NCI-H524 (cell line): ENCODE measurements at regions not wholly inside any gene's neighbourhood (a gene's known extent, or its start where the extent isn't known, plus 50 kb on each side); places are given as distances from the start of the nearest gene placed in this dataset.
A peak's percentile ranks its signal among the peaks of the same experiment; 100 is the strongest.
"Not testable (repeated sequence)": the region's sequence is repeated elsewhere in the genome, so short reads cannot be mapped to it uniquely, and the experiment has no call there.

Experiments used
- DNase-seq, 2 experiments: peaks; one replicate each; lab custom pipeline; 2025; lab: John Stamatoyannopoulos, UW

DNA sequence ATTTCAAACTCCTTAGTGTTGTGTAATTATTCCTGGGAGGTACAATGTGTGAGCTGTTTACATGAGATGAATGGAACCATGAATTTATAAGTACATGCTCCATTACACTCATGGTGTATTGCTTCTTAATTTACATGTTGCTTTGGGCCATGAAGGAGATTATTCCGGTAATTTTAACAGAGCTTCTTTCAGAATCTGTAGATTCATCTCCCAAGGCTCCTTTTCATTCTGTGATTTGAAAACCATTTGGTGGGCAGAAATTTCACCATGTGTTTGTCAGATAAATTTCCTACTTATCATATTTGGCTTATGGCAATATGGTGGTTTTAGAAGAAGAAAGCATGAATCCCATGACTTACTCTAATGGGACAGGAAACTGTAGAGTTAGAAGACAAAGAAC is 421.6 kb upstream of the EYS start:
- DNase-seq: no peak

DNA sequence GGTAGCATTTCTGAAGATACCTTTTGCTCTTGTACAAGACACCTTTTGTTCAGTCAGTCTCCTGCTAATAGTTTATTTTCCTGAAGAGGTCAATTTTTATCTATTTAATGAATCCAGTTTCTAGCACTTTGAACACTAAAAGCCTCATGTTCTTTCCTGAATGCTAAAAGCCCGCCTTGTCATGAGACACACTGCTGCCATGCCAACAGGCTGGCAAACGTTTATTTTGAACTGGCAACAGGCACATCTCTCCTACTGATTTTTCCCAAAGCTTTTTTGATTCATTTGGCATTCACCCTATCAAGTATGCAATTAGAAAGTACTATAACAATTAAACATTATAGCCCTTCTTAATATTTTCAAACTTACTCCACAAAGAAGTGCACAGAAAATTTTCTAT is 421.2 kb upstream of the EYS start:
- DNase-seq: no peak

DNA sequence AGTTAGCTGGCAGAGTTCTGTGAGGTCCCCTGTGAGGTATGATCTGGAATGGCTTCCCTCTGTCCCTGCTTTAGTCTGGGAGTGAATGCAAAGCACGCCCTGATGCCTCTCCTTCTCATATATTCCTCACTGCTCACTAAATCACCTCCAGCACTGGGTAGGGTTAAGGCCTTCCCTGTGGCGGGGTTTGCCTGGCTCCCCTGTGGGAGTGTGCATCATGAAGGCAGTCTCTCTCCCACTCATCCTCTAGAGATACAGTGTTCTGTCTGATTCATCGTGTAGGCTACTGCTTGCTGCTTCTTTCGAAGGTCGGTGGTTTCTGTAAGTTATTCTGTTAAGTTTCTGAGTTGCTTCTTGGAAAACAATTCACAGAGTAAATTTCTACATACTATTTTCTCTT is 420.0 kb upstream of the EYS start:
- no peak for DNase-seq

DNA sequence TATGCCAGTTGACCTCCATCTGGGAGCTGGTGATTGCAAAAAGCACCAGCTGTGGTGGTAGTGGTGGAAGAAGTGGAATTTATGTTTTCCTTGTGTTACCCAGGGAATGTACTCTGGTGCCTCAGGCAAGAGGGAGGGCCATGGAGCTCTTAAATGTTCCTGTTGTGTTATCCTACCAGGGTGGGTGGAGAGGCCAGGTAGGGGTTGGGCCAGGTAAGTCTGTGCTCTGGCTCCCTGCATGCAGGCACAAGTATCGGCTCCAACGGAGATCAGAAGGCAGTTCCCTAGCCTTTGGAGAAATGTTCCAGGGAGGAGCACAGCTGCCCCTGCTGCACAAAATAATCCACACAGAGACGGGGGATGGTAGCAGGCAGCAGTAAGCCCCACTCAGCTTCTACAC is 419.3 kb upstream of the EYS start:
- peak in 1 of 2 experiments; percentile 35 for DNase-seq

DNA sequence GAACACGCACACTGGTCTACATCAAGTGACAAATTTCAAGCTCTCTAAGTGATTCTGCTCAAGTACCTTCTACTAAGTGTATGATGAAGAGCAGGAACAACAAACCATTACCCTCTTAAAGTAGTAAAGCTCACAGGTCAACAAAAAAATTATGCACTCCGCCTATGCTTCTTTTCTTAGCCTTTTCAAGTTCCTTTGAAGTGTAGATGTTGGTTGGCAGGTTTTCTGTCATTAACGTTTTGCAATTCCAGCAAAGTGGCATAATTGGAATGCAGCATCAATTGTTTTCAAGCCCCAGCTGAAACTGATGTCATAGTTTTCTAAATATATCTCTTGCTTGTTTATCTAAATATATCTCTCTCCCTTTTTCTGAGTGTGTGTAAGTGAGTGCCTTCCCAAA is 396.9 kb upstream of the EYS start:
- DNase-seq: no peak

DNA sequence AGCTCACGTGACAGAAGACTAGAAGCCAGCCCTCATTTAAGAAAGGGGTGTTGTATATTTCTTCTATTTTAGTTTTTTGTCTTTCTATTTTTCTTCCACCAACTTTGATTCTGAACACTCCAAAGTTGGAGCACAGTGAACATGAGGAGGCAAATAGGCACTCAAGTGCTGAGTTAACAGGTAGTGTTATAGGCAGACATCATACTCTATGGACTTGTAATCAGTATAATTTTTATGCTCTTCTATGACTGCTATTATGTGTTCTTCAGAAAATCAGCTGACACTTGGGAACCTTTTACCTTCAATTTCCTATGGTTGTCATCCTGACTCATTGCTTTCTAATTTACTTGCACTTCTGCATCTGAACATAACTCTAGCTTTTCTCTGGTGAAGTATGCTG is 396.3 kb upstream of the EYS start:
- DNase-seq: no peak

DNA sequence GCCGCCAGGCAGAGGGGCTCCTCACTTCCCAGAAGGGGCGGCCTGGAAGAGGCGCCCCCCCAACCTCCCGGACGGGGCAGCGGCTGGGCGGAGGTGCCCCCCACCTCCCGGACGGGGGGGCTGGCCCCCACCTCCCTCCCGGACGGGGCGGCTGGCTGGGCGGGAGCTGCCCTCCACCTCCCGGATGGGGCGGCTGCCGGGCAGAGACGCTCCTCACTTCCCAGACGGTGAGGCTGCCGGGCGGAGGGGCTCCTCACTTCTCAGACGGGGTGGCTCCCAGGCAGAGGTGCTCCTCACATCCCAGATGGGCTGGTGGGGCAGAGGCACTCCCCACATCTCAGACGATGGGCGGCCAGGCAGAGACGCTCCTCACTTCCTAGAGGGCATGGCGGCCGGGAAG is 389.7 kb upstream of the EYS start:
- DNase-seq: no peak

DNA sequence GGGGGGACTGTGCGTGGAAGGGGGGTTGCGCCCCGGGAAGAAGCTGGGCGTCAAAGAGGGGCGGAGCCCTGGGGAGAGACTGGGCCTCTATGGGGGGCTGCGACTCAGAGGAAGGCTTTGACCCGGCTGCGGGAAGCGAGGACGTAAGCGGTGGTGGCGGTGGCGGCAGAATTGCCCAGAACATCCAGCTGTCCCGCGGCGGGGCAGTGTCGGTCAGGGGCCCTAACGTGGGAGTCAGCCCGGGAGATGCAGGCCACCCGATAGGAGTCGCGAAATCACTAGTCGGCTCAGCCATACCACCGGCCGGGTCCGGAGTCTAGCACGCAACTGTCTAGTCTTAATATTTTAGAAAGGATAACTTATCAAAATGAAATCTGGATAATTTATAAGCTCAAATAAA is 387.6 kb upstream of the EYS start:
- DNase-seq: no peak

DNA sequence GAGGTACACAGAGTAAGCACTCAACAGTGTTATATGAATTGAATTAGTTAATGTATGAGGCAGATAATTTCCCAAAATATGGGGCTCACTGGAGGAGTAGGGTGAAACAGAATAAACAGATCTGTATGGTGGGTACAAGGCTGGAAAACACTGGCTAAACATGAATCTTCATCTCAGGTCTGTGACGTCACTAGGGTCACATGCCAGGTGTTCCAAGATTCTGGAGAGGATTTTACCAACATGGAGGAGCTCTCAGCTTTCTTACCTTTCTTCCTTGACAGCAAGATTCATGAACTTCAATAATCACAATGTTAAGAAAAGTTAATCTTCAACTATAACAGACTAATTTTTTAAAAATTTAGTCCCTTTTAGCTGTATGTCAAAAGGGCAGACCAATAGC is 385.3 kb upstream of the EYS start:
- not testable (repeated sequence) for DNase-seq

DNA sequence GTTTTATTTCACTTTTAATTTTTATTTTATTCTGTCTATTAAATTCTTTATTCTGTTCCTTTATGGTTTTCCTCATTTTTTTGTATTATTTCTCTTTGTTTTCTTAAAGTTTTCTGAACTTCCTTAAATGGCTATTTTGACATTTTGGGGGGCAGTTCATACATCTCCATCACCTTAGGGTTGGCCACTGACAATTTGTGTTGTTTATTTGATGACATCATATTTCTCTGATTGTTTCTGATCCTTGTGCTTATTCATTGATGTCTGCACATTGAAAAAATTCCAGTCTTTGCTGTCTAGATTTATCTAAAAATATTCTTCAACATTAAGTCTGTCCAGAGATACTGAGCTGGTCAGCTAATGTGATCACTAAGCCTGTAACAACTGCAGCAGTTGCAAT is 379.5 kb upstream of the EYS start:
- DNase-seq: no peak

DNA sequence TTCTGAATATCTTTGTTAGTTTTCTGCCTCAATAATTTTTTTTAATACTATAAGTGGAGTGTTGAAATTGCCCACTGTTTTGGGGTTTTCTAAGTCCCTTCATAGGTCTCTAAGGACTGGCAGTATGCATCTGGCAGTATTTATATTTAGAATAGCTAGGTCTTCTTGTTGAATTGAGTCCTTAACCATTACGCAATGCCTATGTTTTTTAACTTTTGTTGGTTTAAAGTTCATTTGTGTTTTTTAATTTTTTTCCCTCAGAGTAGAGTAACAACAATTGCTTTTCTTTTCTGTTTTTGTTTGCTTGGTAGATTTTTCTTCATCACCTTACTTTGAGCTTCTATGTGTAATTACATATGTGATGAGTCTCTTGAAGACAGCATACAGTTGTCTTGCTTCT is 375.9 kb upstream of the EYS start:
- DNase-seq: no peak

DNA sequence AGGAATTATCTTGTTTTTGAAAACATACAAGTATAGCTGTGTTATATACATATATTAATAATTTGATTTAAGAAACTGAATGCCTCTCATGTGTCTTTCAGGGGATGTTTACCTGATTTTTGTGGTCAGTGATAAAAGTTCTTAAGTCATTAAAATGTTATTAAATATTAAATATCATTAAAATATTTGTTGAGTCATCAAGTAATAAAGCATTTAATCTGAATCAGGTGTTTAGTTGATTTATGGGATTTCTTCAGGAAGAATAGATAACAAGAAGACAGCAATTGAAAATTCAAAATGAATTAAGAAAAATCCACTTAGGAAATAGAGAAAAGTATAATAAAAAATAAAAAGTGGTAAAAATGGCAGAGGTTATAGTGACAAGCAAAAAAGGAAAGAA is 361.9 kb upstream of the EYS start:
- DNase-seq: no peak

DNA sequence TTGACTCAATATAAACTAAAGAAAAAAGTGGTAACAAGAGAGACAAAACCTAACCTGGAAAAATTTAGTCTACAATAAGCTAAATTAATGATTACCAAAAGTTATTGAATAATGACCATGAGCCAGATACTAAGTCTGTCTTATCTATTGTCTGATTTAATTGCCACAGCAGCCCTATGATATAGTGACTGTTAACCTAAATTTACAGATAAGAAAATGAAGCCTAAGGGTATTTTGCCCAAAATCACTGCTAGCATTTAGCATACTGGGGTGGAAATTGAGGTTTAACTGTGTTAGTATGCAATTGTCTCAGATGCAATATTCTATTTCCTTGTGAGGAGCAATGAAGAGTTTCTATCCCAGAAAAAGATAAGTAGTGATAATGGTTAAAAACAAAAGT is 361.0 kb upstream of the EYS start:
- no peak for DNase-seq

DNA sequence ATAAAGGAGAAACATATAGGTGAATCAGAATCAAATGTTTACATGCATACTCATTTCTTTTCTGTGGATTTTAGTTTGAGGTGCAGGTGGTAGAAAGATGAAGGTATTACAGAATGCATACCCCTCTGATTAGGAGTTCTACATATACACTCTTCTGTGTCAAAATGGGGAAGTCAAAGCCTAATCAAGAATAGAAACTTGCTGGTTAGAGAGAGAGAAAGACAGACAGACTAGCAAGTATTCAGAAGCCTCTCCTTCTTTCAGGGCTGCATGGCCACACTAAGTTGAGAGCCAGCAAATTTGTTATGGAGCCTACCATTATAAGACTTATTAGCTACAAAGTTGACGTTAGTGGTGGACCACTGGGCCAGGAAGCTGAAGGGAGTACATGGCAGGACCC is 358.3 kb upstream of the EYS start:
- no peak for DNase-seq

DNA sequence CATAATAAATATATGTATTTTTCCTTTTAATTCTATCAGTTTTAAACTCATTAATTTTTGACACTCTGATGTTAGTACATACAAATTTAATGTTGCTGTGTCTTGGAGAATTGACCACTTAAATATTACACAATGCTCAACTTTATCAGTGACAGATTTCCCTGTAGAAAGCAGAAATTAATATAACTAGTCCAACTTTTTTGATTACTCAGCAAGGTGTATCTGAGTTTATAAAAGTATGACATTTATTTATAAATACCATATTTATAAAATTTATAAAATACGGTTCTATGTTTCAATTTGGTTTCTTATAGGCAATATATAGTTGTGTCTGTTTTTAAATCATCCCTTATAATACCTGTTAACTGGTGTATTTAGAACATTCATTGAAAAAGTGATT is 350.0 kb upstream of the EYS start:
- no peak for DNase-seq

DNA sequence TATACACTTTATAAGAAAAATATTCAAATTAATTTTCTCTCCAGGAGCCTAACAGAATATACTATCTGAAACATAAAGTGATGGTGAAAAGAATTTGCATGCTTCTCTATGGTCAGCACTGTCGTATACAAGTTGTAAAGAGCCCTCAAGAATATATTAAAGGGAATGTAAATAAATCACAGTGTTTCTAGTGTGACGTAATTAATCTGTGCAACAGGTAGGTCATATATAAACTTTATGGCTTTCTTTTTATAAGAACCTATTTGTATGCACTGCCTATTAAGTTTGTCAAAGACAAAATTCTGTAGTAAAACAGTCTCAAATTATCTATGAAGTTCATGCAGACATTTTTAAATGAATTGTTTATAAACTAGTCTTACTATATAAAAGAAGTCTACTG is 347.9 kb upstream of the EYS start:
- DNase-seq: no peak

DNA sequence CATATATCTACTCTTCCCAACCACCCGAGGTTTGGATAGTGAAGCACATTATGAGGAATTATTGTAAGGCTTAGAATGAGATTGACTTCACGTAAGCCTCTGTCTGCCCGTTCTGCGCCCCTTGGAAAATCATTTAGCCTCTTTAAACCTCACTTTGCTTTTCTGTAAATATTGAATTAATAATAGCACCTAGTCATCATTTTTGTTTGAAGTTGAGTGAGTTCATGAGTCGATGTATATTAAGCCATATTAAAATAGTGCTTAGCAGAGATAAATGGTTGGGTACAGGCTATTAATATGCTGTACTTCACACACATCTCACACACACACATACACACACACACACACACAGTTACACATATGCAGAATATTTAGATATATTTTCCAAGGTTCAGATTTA is 344.8 kb upstream of the EYS start:
- DNase-seq: no peak

DNA sequence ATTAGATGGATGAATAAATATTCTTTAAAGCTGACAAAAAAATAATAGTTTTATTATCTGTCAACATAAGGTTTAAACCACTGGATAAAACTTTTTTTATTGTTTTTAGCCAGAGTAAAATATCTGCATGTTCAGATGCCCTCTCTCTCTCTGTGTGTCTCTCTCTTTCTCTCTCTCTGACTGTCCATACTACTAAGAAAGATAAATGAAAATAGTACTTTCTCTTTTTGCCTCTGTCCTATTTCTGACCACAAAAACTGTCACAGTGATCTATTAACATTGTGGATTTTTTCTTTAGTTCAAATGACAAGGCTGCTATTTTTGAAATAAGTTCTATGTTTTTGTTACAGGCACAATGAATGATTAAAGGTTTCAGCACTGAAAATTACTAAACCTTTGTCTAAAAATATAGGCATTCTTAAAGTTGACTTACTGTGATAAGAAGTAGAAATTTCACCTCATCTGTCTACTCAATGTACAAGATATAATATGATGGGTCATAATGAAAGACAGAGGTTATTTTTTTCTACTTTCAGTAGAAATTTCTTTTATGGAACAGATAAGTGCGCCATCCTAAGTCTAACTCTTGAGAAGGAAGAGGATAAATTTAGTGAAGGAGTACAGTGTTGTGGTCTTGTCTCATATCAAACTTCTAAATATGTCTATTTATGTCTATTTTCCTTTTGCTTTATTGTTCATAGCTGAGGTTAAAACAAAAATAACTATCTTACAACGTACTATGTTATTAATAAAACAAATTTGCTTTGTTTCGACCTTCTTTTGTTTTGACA is 341.9 kb upstream of the EYS start:
- DNase-seq: no peak

DNA sequence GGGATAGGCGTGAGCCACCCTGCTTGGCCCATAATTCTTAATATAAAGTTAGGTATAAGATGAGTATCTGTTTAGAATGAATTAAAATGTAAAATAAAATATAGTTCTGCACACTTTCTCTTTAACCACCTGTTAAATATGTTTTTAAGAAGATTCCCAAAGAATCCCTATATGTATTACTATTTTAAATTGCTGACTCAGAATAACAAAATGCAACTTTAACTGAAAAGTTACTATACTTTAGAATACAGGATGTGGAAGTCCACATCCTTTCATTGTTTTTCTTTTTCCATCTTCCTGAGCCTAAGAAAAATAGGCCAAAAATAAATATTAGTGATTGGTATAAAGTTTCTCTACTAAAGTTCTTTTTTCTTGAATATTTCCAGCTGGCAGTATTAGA is 325.6 kb upstream of the EYS start:
- DNase-seq: no peak

DNA sequence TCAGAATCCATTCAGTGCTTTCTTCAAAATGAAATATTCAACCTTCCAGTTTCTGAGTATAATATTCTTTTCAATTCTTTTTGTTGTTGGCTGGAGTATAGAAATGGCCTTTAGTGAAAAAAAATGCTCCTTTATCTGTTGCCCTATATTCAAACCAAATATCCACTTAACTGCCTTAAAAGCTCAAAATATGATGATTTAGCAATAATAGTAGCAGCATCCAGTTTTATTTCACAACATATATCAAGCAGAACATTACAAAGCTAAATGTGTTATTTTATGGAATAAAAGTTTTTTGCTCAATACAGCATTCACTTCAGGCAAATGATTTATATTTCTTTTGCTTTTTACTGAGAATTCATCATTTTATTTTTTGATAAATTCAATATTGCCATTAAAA is 322.4 kb upstream of the EYS start:
- no peak for DNase-seq

DNA sequence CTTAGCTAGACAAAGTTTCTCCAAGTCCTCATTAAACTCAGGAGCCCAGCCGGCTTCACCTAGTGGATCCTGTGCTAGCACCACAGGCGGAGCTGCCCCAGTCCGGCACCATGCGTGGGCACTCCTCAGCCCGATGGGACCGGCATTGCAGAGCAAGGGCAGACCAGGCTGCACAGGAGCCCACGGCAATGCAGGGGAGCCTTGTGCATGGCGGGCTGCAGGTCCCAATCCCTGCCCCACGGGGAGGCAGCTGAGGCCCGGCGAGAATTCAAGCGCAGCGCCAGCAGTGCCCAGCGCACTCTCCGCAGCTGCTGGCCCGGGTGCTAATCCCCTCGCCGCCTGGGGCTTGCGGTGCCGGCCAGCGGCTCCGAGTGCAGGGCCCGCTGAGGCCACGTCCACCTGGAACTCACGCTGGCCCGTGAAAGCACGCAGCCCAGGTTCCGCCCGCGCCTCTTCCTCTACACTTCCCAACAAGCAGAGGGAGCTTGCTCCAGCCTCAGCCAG is 292.3 kb upstream of the EYS start:
- no peak for DNase-seq

DNA sequence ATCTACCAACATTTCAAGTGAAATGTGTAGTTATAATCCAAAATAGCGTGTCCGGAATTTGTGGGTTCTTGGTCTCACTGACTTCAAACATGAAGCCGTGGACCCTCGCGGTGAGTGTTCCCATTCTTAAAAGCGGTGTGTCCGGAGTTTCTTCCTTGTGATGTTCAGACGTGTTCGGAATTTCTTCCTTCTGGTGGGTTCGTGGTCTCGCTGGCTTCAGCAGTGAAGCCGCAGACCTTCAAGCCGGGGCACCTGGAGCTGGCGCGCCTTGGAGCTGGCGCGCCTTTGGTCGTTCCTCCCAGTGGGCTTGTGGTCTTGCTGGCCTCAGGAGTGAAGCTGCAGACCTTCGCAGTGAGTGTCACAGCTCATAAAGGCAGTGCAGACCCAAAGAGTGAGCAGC is 291.5 kb upstream of the EYS start:
- no peak for DNase-seq

DNA sequence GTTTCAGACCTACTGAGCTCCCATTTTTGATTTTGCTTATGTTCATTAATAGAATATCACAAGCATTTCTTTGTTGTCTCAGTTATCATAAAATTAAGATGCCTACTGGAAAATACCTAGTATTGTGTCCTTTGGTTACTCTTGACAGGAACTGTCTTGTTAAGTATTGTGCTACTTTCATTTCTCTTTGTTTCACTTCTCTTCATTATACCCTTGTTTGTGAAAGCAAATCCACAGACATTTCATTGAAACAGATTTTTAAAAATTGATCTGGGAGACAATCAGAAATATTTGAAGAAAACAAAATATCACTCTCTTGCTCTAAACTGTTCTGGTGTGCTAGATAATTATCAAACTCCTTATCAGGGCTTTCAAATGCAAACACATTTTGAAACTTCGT is 290.5 kb upstream of the EYS start:
- DNase-seq: no peak

DNA sequence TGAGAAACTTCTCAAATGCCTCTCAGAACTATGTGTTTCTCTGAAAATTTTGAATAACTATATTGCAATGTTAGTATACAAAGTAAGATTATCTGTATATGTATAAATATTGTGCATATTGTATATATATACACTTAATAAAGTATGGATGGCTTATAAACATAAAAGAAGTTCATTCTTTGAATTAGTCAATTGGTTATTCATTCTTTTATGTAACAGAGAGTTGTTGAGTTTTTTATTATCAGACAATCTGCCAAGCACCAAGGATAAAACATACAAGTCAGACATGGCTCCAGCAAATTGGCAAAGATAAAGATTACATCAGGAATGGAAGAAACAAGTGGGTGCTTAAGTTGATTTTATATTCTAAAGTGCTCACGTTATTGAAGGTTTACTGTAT is 289.1 kb upstream of the EYS start:
- DNase-seq: no peak
